Hepatic stellate cell (primary cell): ENCODE measurements at regions not wholly inside any gene's neighbourhood (a gene's known extent, or its start where the extent isn't known, plus 50 kb on each side); places are given as distances from the start of the nearest gene placed in this dataset.
"Not testable (repeated sequence)": the region's sequence is repeated elsewhere in the genome, so short reads cannot be mapped to it uniquely, and the experiment has no call there.

ENCODE experiments used
- DNase-seq: peaks from one replicate; pipeline ENCODE4 v3.0.0; 2011; ENCODE audit warnings: low spot score

- DNase-seq, result not testable (repeated sequence)
These were observed 482.7 kb downstream of the CNTN3 start for GRCh38 chr3:74131546-74132328.

GRCh38 chr3:74129611-74130010, 484.8 kb downstream of the CNTN3 start:
- no peak for DNase-seq

- no peak for DNase-seq
These were observed 485.4 kb downstream of the CNTN3 start for GRCh38 chr3:74129056-74129455.

GRCh38 chr3:74127256-74127655, 487.2 kb downstream of the CNTN3 start:
- DNase-seq, result no peak

- DNase-seq, result no peak
These were observed 489.7 kb downstream of the CNTN3 start for GRCh38 chr3:74124782-74125181.

- no peak for DNase-seq
These were observed 492.2 kb downstream of the CNTN3 start for GRCh38 chr3:74122281-74122680.

GRCh38 chr3:74121761-74122160, 492.7 kb downstream of the CNTN3 start:
- DNase-seq, result no peak

- DNase-seq, result no peak
These were observed 494.5 kb upstream of the PDZRN3 start for GRCh38 chr3:74119221-74119620.

- no peak for DNase-seq
These were observed 491.2 kb upstream of the PDZRN3 start for GRCh38 chr3:74115906-74116305.

- no peak for DNase-seq
These were observed 482.7 kb upstream of the PDZRN3 start for GRCh38 chr3:74107451-74107850.

- no peak for DNase-seq
These were observed 482.2 kb upstream of the PDZRN3 start for GRCh38 chr3:74106925-74107324.

GRCh38 chr3:74091204-74091603, 466.5 kb upstream of the PDZRN3 start:
- no peak for DNase-seq

GRCh38 chr3:74089814-74090213, 465.1 kb upstream of the PDZRN3 start:
- DNase-seq, result no peak

GRCh38 chr3:74080056-74080461, 455.3 kb upstream of the PDZRN3 start:
- DNase-seq, result no peak

GRCh38 chr3:74075241-74075640, 450.5 kb upstream of the PDZRN3 start:
- no peak for DNase-seq

- DNase-seq, result no peak
These were observed 450.0 kb upstream of the PDZRN3 start for GRCh38 chr3:74074700-74075099.

GRCh38 chr3:74067296-74067695, 442.6 kb upstream of the PDZRN3 start:
- peak; percentile 2 for DNase-seq

GRCh38 chr3:74066456-74066855, 441.7 kb upstream of the PDZRN3 start:
- no peak for DNase-seq

GRCh38 chr3:74059923-74060600, 435.3 kb upstream of the PDZRN3 start:
- DNase-seq, result no peak

GRCh38 chr3:74059301-74059922, 434.7 kb upstream of the PDZRN3 start:
- DNase-seq, result no peak

GRCh38 chr3:74057169-74057568, 432.4 kb upstream of the PDZRN3 start:
- DNase-seq, result no peak

- DNase-seq, result no peak
These were observed 430.3 kb upstream of the PDZRN3 start for GRCh38 chr3:74055061-74055460.

- DNase-seq, result no peak
These were observed 429.8 kb upstream of the PDZRN3 start for GRCh38 chr3:74054566-74054965.
